Ovary (tissue), 7 donors: ENCODE measurements at regions not wholly inside any gene's neighbourhood (a gene's known extent, or its start where the extent isn't known, plus 50 kb on each side); places are given as distances from the start of the nearest gene placed in this dataset.

Experiments used
- DNase-seq, 5 donors: peaks; one replicate each; pipeline ENCODE4 v3.0.0-alpha.2; 2019 to 2020
- H3K27ac ChIP-seq, 2 donors: fragments of 200-600 bp; one replicate each; pipeline versions ENCODE4 v1.5.1 to v1.8.0; 2019 to 2022
- H3K27me3 ChIP-seq: fragments of 200-600 bp; one replicate; pipeline ENCODE4 v1.8.0; 2022
- H3K36me3 ChIP-seq: fragments of 200-600 bp; sonication (generic); one replicate; pipeline ENCODE4 v1.5.1; 2019
- H3K4me1 ChIP-seq: one replicate; pipeline ENCODE4 v1.8.1; 2013; ENCODE audit warnings: mild to moderate bottlenecking, moderate library complexity; ENCODE audit not compliant: insufficient read depth
- H3K4me3 ChIP-seq: fragments of 200-600 bp; sonication (generic); one replicate; pipeline ENCODE4 v1.5.1; 2017
- H3K9me3 ChIP-seq, 2 donors: fragments of 200-600 bp in 1 of 2; sonication (generic) in 1 of 2; one replicate each; pipeline versions ENCODE4 v1.5.1 to v1.8.1; 2013 to 2019; ENCODE audit warnings: mild to moderate bottlenecking in 1 of 2, moderate library complexity in 1 of 2
- CTCF ChIP-seq, 3 donors: fragments of 450-650 bp in 2 of 3; fragments of 200-600 bp in 1 of 3; IDR thresholded peaks; one replicate each; pipeline versions ENCODE4 v1.5.1 to v1.8.0; 2016 to 2022; ENCODE audit warnings: antibody characterized with exemption in 3 of 3, mild to moderate bottlenecking in 1 of 3
- EP300 ChIP-seq: sonication (generic); formaldehyde crosslinking; IDR thresholded peaks from one replicate; pipeline ENCODE4 v1.6.1; 2017; ENCODE audit warnings: antibody characterized with exemption
- POLR2A ChIP-seq: fragments of 450-650 bp; IDR thresholded peaks from one replicate; pipeline ENCODE4 v1.6.1; 2017; ENCODE audit warnings: antibody characterized with exemption, mild to moderate bottlenecking, moderate library complexity
- WGBS, 3 donors: extraction: QIAGEN DNeasy Blood & Tissue Kit in 1 of 3; methylation state at CpG; one replicate each; pipeline versions ENCODE4 v1.1.5 to v1.1.7; 2013 to 2017; 5-methylcytosine and 5-hydroxymethylcytosine counted together
- intact Hi-C, 4 donors: fragments of 100-400 bp; cut with DNase I; formaldehyde crosslinking; loops; one replicate each; pipeline versions ENCODE4 v1.11.0 to v1.15.1; 2022 to 2023
- donor health status: DM: no; HTN: no; CAD: no; lungs with moderate emphysema.
- donor health status: DM: no; HTN: no; CAD: no.
- donor health status: Bipolar disorder and iron deficiency.
- donor health status: DM: no; HTN: no; CAD: no.
- donor health status: DM: yes; HTN: yes; CAD: no.

- Histone ChIP-seq H3K27ac (no peak overlapping the region), H3K27me3 (no peaks in the 10 kb centered on the region), H3K4me1 (no peaks in the 10 kb centered on the region), H3K4me3 (no peak overlapping the region), H3K36me3 (no peaks in the 10 kb centered on the region), H3K9me3 (no peaks in the 10 kb centered on the region)
- no peak for DNase-seq
- intact Hi-C loops, result no loop called here
- TF ChIP-seq EP300 (no peak), CTCF (IDR thresholded peaks at IDR 0.05) (no peak), POLR2A (no peak)
- 89 to 95% (median 94%) methylated on average over 7 of the region's 7 CpGs for WGBS, 3 donors
Measured at GRCh38 chr16:47973552-47973951, 182.2 kb downstream of the ABCC12 start.

- Histone ChIP-seq H3K36me3 (no peaks in the 10 kb centered on the region), H3K27me3 (no peaks in the 10 kb centered on the region), H3K4me1 (no peaks in the 10 kb centered on the region), H3K4me3 (no peak overlapping the region), H3K9me3 (no peaks in the 10 kb centered on the region), H3K27ac (no peak overlapping the region)
- 67 to 73% (median 72%) methylated on average over 6 of the region's 6 CpGs for WGBS, 3 donors
- no peak for DNase-seq
- intact Hi-C loops, result no loop called here
- TF ChIP-seq POLR2A (no peak), CTCF (IDR thresholded peaks at IDR 0.05) (no peak), EP300 (no peak)
Measured at GRCh38 chr16:47972246-47972985, 183.4 kb downstream of the ABCC12 start.

DNA sequence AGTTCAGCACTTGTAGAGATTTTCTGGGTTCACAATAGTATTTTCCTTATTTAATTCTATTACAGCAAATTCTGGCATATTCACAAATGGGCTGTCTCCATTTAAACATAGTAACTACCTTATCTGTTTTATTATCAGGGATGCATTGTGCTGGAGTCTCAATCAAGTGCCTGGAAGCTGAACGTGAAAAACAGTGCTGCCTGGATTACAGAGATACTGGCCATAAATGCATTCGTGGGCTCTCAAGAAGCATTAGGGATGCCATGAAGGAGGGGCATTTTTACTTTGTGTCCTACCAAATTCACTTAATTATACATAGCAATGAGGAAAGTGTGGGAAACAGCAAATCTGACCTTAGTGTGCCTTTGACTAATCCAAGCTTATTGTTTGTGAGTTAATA is 184.6 kb downstream of the ABCC12 start:
- DNase-seq, result no peak
- no peaks in the 10 kb centered on the region for H3K27me3 ChIP-seq
- H3K36me3 ChIP-seq, result no peaks in the 10 kb centered on the region
- intact Hi-C loops, result no loop called here
- H3K27ac ChIP-seq, result no peak overlapping the region
- H3K4me3 ChIP-seq, result no peak overlapping the region
- 57 to 75% (median 71%) methylated on average over 2 of the region's 2 CpGs for WGBS, 3 donors
- TF ChIP-seq EP300 (no peak), CTCF (IDR thresholded peaks at IDR 0.05) (no peak), POLR2A (no peak)
- no peaks in the 10 kb centered on the region for H3K4me1 ChIP-seq
- no peaks in the 10 kb centered on the region for H3K9me3 ChIP-seq

DNA sequence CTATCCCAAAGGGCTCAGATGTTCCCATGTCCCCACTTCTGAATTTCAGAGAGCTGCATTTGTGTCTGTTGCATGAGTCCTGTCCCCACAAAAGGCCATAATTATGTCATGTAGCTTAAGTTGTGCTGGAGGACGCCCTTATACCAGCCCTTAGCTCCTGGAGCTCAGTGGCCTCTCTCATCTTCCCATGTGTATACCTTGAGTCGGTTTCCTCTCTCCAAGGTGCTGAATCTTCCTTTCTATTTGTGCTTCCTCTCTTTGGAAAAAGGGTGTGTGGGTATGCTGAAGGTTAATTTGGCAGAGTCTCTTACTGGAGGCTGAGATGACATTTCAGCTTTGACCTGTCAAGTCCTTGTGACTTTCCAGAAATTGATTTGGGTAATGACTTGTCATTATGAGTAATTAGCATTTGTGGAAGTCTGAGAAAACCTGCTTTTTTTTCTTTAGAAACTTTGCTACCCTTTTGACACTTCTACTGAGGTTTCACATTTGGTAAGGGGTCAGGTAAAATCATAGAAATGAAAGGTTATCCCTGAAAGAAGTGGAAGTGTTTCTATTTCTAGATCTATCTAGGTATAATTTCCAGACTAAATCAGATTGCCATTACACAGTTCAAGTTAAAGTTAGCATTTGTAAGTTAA is 185.4 kb downstream of the ABCC12 start:
- Histone ChIP-seq H3K9me3 (no peaks in the 10 kb centered on the region), H3K4me3 (no peak overlapping the region), H3K4me1 (no peaks in the 10 kb centered on the region), H3K27me3 (no peaks in the 10 kb centered on the region), H3K36me3 (no peaks in the 10 kb centered on the region), H3K27ac (no peak overlapping the region)
- no peak for DNase-seq
- intact Hi-C loops, result no loop called here
- TF ChIP-seq POLR2A, result no peak
- no peak for TF ChIP-seq EP300
- TF ChIP-seq CTCF (IDR thresholded peaks at IDR 0.05), result no peak
- WGBS, 3 donors, result 2 to 4% (median 3%) methylated on average over 2 of the region's 2 CpGs
